WI38 (cell line): ENCODE measurements at regions not wholly inside any gene's neighbourhood (a gene's known extent, or its start where the extent isn't known, plus 50 kb on each side); places are given as distances from the start of the nearest gene placed in this dataset.

Experiments used
- H3K4me3 ChIP-seq: 2 replicates; pipeline ENCODE4 v1.5.1; 2011; ENCODE audit warnings: low read depth, mild to moderate bottlenecking, control low read depth, low read length
- CTCF ChIP-seq: IDR thresholded peaks from 2 replicates; pipeline ENCODE4 v1.5.1; 2012; ENCODE audit warnings: low read depth, mild to moderate bottlenecking, control low read depth, low read length

- no peak overlapping the region for H3K4me3 ChIP-seq
- TF ChIP-seq CTCF, result no peak
Measured at GRCh38 chr3:28103861-28104260, 137.6 kb upstream of the CMC1 start.

- no peak for TF ChIP-seq CTCF
- H3K4me3 ChIP-seq, result no peak overlapping the region
Measured at GRCh38 chr3:28104896-28105534, 136.4 kb upstream of the CMC1 start.

- H3K4me3 ChIP-seq, result no peak overlapping the region
- no peak for TF ChIP-seq CTCF
Measured at GRCh38 chr3:28109829-28110228, 131.6 kb upstream of the CMC1 start.

- no peak overlapping the region for H3K4me3 ChIP-seq
- TF ChIP-seq CTCF, result no peak
Measured at GRCh38 chr3:28110869-28111268, 130.6 kb upstream of the CMC1 start.

GRCh38 chr3:28114893-28115292 lies 126.5 kb upstream of the CMC1 start:
- no peak for TF ChIP-seq CTCF
- no peak overlapping the region for H3K4me3 ChIP-seq

GRCh38 chr3:28115316-28115715 lies 126.1 kb upstream of the CMC1 start:
- H3K4me3 ChIP-seq, result no peak overlapping the region
- TF ChIP-seq CTCF, result no peak

- H3K4me3 ChIP-seq, result no peak overlapping the region
Measured at GRCh38 chr3:28117598-28117997, 123.8 kb upstream of the CMC1 start.

More at GRCh38 chr3:28117598-28117997, 123.8 kb upstream of the CMC1 start:
- TF ChIP-seq CTCF, result no peak
